Kidney tubule cell (primary cell): ENCODE measurements at regions not wholly inside any gene's neighbourhood (a gene's known extent, or its start where the extent isn't known, plus 50 kb on each side); places are given as distances from the start of the nearest gene placed in this dataset.

Source experiments
- DNase-seq: peaks from one replicate; pipeline ENCODE4 v3.0.0-alpha.2; 2018; ENCODE audit warnings: low spot score

- DNase-seq: no peak
Measured at GRCh38 chr7:133191787-133192186, 61.1 kb upstream of the EXOC4 start.

GRCh38 chr7:133195868-133196267, 57.0 kb upstream of the EXOC4 start:
- no peak for DNase-seq

DNA sequence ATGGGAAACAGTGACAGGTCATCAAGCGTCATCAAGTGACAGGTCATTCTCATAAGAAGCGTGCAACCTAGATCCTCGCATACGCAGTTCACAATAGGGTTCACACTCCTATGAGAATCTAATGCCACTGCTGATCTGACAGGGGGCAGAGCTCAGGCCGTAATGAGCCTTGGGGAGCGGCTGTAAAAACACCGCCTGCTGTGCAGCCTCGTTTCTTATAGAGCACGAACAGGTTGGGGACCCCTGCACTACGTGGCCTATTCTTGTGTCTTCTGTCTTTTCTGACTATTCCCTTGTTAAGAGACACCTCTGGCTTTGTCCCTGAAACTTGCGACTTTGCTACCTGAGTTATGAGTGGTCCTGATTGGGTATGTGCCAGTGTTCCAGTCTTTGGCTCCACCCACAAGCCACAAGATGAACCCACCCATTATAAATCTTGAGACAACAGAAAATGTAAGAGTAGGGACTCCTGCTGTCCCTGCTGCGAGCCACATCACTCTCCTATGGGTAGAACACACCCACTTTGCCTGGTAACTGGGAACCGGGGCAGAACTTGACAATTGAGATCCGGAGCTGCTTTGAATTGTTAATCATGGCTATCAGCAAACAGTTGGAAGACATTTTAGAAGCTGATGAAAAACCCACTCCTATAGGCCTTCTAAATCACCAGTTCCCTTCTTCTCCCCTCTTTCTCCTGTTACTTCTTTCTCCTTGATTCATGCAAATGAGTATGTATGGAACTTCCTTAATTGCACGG, 55.8 kb upstream of the EXOC4 start:
- DNase-seq: no peak

DNA sequence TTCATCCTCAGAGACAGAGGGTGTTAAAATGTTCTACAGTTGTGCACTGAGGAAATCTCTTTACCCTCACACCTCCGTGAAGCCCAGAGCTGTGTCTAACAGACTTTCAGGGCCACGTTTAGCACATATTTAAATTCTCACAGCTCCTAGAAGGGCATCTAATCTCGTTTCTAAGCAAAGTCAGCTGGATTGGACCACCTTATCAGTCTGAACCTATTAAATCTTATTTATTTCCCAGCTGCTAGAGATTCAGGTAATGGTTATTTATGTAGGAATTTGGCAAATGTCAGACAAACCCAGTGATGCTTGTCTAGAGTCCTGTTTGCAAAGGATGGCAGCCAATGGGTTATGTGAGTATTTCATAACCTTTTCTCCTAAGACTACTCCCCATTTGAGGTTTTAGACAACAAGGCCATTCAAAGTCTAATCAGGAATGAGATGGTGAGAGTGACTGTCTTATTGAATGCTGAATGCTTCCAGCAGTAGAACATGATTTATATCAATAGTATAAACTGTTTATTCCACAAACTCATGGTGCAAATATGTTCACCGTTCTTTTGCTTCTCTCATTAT, 54.8 kb upstream of the EXOC4 start:
- DNase-seq: no peak

GRCh38 chr7:133199831-133200230, 53.0 kb upstream of the EXOC4 start:
- no peak for DNase-seq

DNA sequence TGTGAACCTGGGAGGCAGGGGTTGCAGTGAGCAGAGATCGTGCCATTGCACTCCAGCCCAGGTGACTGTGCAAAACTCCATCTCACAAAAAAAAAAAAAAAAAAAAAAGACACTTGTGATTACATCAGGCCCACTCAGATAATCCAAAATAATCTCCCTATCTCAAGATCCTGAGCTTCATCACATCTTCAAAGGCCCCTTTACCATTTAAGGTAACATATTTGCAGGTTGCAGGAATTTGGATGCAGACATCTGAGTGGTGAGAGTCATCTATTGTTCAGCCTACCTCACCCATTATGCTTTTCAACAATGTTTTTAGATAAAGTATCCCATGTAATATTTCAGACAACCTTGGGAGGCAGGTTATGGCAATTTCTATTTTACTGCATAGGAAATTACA, 51.4 kb upstream of the EXOC4 start:
- no peak for DNase-seq

DNA sequence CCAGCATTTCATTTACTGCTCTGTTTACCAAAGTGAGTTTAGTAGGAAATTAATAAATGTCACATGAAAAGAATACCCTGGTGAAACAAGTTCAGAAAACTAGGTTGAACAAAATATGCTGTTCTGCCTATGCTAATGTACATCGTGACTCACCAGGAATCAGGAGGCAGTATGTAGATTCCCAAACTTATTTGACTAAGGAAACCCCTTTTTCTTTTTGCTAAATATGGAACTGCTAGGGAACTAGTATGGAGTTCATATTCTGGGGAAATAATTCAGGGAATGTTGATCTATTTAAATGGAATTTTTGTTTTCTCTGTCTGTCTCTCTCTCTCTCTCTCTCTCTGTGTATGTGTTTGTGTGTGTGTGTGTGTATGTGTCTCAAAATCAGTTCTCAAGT, 49.9 kb upstream of the EXOC4 start:
- DNase-seq: no peak
